ENCODE measurements at regions not wholly inside any gene's neighbourhood (a gene's known extent, or its start where the extent isn't known, plus 50 kb on each side); places are given as distances from the start of the nearest gene placed in this dataset.

- ChIA-PET CTCF (no interaction called here), POLR2A (no interaction called here)
- TF ChIP-seq CTBP1 (IDR thresholded peaks at IDR 0.05; ENCODE audit: borderline replicate concordance) (no peak), TARDBP (IDR thresholded peaks at IDR 0.05) (no peak)
- DNase-seq (ENCODE audit: extremely low spot score): no peak
Measured at GRCh38 chr4:30416547-30416946, 303.6 kb upstream of the PCDH7 start.

GRCh38 chr4:30427932-30428331 lies 292.2 kb upstream of the PCDH7 start:
- ChIA-PET CTCF (no interaction called here), POLR2A (no interaction called here)
- DNase-seq (ENCODE audit: extremely low spot score): no peak
- no peak for TF ChIP-seq ARNT (IDR thresholded peaks at IDR 0.05)
- no peak for TF ChIP-seq NFRKB (IDR thresholded peaks at IDR 0.05)
- TF ChIP-seq PKNOX1 (IDR thresholded peaks at IDR 0.05): no peak
- no peak for TF ChIP-seq LEF1 (IDR thresholded peaks at IDR 0.05; ENCODE audit: borderline replicate concordance)
- TF ChIP-seq FOXA1 (IDR thresholded peaks at IDR 0.05): no peak
- no peak for TF ChIP-seq ELF4 (IDR thresholded peaks at IDR 0.05)
- TF ChIP-seq BHLHE40 (IDR thresholded peaks at IDR 0.05; ENCODE audit: borderline replicate concordance): no peak
- no peak for TF ChIP-seq CTBP1 (IDR thresholded peaks at IDR 0.05; ENCODE audit: borderline replicate concordance)
- no peak for TF ChIP-seq SUZ12 (IDR thresholded peaks at IDR 0.05)
- TF ChIP-seq ZNF384 (IDR thresholded peaks at IDR 0.05): no peak
- no peak for TF ChIP-seq SP1 (IDR thresholded peaks at IDR 0.05)
- TF ChIP-seq TARDBP (IDR thresholded peaks at IDR 0.05): no peak
- TF ChIP-seq L3MBTL2 (conservative IDR thresholded peaks at IDR 0.05): no peak
- no peak for TF ChIP-seq HDGF (IDR thresholded peaks at IDR 0.05; ENCODE audit: borderline replicate concordance)
- no peak for TF ChIP-seq FOXM1 (IDR thresholded peaks at IDR 0.05; ENCODE audit: borderline replicate concordance)
- no peak for TF ChIP-seq FOXK2 (IDR thresholded peaks at IDR 0.05)

GRCh38 chr4:30429813-30430761 lies 290.1 kb upstream of the PCDH7 start:
- ChIA-PET POLR2A (no interaction called here), CTCF (no interaction called here)
- DNase-seq (ENCODE audit: extremely low spot score): no peak
- no peak for TF ChIP-seq TARDBP (IDR thresholded peaks at IDR 0.05)
- TF ChIP-seq FOXK2 (IDR thresholded peaks at IDR 0.05): no peak
- no peak for TF ChIP-seq FOXM1 (IDR thresholded peaks at IDR 0.05; ENCODE audit: borderline replicate concordance)
- no peak for TF ChIP-seq FOXA1 (IDR thresholded peaks at IDR 0.05)
- TF ChIP-seq L3MBTL2 (conservative IDR thresholded peaks at IDR 0.05): no peak
- no peak for TF ChIP-seq BHLHE40 (IDR thresholded peaks at IDR 0.05; ENCODE audit: borderline replicate concordance)

GRCh38 chr4:30434656-30435055 lies 285.5 kb upstream of the PCDH7 start:
- POLR2A ChIA-PET: no interaction called here
- CTCF ChIA-PET: no interaction called here
- TF ChIP-seq CTBP1 (IDR thresholded peaks at IDR 0.05; ENCODE audit: borderline replicate concordance) (no peak), NFRKB (IDR thresholded peaks at IDR 0.05) (no peak), SP1 (IDR thresholded peaks at IDR 0.05) (no peak), PKNOX1 (IDR thresholded peaks at IDR 0.05) (no peak), ELF4 (IDR thresholded peaks at IDR 0.05) (no peak), LEF1 (IDR thresholded peaks at IDR 0.05; ENCODE audit: borderline replicate concordance) (no peak), FOXK2 (IDR thresholded peaks at IDR 0.05) (no peak), FOXA1 (IDR thresholded peaks at IDR 0.05) (no peak), BHLHE40 (IDR thresholded peaks at IDR 0.05; ENCODE audit: borderline replicate concordance) (no peak), FOXM1 (IDR thresholded peaks at IDR 0.05; ENCODE audit: borderline replicate concordance) (no peak), SUZ12 (IDR thresholded peaks at IDR 0.05) (no peak), ARNT (IDR thresholded peaks at IDR 0.05) (no peak), L3MBTL2 (conservative IDR thresholded peaks at IDR 0.05) (no peak), HDGF (IDR thresholded peaks at IDR 0.05; ENCODE audit: borderline replicate concordance) (no peak), TARDBP (IDR thresholded peaks at IDR 0.05) (no peak), ZNF384 (IDR thresholded peaks at IDR 0.05) (no peak)
- DNase-seq (ENCODE audit: extremely low spot score): no peak

GRCh38 chr4:30436394-30436793 lies 283.8 kb upstream of the PCDH7 start:
- POLR2A ChIA-PET: no interaction called here
- TF ChIP-seq NFRKB (IDR thresholded peaks at IDR 0.05): no peak
- TF ChIP-seq SP1 (IDR thresholded peaks at IDR 0.05): no peak
- TF ChIP-seq ELF4 (IDR thresholded peaks at IDR 0.05): no peak
- no peak for TF ChIP-seq FOXM1 (IDR thresholded peaks at IDR 0.05; ENCODE audit: borderline replicate concordance)
- TF ChIP-seq HDGF (IDR thresholded peaks at IDR 0.05; ENCODE audit: borderline replicate concordance): no peak
- TF ChIP-seq SUZ12 (IDR thresholded peaks at IDR 0.05): no peak
- TF ChIP-seq CTBP1 (IDR thresholded peaks at IDR 0.05; ENCODE audit: borderline replicate concordance): no peak
- no peak for TF ChIP-seq FOXK2 (IDR thresholded peaks at IDR 0.05)
- DNase-seq (ENCODE audit: extremely low spot score): no peak
- CTCF ChIA-PET: no interaction called here

GRCh38 chr4:30437316-30437715 lies 282.9 kb upstream of the PCDH7 start:
- no peak for DNase-seq (ENCODE audit: extremely low spot score)
- ChIA-PET POLR2A (no interaction called here), CTCF (no interaction called here)
- TF ChIP-seq SUZ12 (IDR thresholded peaks at IDR 0.05) (no peak), ZNF384 (IDR thresholded peaks at IDR 0.05) (no peak), HDGF (IDR thresholded peaks at IDR 0.05; ENCODE audit: borderline replicate concordance) (no peak), FOXA1 (IDR thresholded peaks at IDR 0.05) (no peak), LEF1 (IDR thresholded peaks at IDR 0.05; ENCODE audit: borderline replicate concordance) (no peak), FOXM1 (IDR thresholded peaks at IDR 0.05; ENCODE audit: borderline replicate concordance) (no peak), SP1 (IDR thresholded peaks at IDR 0.05) (no peak), NFRKB (IDR thresholded peaks at IDR 0.05) (no peak), ELF4 (IDR thresholded peaks at IDR 0.05) (no peak), BHLHE40 (IDR thresholded peaks at IDR 0.05; ENCODE audit: borderline replicate concordance) (no peak), FOXK2 (IDR thresholded peaks at IDR 0.05) (no peak), CTBP1 (IDR thresholded peaks at IDR 0.05; ENCODE audit: borderline replicate concordance) (no peak), PKNOX1 (IDR thresholded peaks at IDR 0.05) (no peak), ARNT (IDR thresholded peaks at IDR 0.05) (no peak), L3MBTL2 (conservative IDR thresholded peaks at IDR 0.05) (no peak), TARDBP (IDR thresholded peaks at IDR 0.05) (no peak)

Measured in HEK293T (cell line).